ENCODE measurements at regions not wholly inside any gene's neighbourhood (a gene's known extent, or its start where the extent isn't known, plus 50 kb on each side); places are given as distances from the start of the nearest gene placed in this dataset.

DNA sequence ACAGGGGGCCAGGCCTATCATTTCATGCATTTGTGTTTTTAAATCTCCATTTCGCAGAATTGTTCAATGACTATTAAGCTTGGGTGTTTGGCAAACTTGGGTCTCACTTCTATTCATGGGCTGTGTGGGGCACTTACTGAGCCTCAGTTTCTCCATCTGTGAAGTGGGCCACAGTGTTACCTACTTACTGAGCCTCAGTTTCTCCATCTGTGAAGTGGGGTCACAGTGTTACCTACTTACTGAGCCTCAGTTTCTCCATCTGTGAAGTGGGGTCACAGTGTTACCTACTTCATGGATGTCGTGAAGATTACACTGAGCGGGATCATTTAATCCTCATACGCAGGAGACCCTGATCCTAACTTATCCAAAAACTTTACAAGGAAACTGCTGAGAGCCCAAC is 115.1 kb upstream of the STX18 start:
- Histone ChIP-seq H3K36me3 (no peaks in the 10 kb centered on the region), H3K9me3 (no peaks in the 10 kb centered on the region), H3K27ac (no peak overlapping the region), H3K27me3 (no peaks in the 10 kb centered on the region), H3K4me1 (no peaks in the 10 kb centered on the region), H3K4me3 (no peak overlapping the region)
- TF ChIP-seq, protein P1, sequence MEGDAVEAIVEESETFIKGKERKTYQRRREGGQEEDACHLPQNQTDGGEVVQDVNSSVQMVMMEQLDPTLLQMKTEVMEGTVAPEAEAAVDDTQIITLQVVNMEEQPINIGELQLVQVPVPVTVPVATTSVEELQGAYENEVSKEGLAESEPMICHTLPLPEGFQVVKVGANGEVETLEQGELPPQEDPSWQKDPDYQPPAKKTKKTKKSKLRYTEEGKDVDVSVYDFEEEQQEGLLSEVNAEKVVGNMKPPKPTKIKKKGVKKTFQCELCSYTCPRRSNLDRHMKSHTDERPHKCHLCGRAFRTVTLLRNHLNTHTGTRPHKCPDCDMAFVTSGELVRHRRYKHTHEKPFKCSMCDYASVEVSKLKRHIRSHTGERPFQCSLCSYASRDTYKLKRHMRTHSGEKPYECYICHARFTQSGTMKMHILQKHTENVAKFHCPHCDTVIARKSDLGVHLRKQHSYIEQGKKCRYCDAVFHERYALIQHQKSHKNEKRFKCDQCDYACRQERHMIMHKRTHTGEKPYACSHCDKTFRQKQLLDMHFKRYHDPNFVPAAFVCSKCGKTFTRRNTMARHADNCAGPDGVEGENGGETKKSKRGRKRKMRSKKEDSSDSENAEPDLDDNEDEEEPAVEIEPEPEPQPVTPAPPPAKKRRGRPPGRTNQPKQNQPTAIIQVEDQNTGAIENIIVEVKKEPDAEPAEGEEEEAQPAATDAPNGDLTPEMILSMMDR (IDR thresholded peaks at IDR 0.05) = no peak
- intact Hi-C loops (cut with DNase I) = no loop called here
- DNase-seq (ENCODE audit: low spot score in 2 of 2) = no peak

DNA sequence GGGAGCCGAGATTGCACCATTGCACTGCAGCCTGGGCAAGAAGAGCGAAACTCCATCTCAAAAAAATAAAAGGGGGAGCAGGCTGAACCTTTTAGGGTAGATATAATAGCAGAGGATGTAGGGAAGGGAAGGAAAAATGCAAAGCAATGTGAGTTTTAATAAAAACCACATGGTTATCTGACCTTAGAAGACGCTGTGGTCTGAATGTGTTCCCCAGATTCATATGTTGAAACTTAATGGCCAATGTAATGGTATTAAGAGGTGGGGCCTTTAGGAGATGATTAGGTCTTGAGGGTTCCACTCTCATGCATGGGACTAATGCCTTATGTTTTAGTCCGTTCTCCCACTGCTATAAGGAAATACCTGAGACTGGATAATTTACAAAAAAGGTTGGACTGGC is 114.1 kb upstream of the STX18 start:
- no peak overlapping the region for H3K27ac ChIP-seq
- H3K9me3 ChIP-seq = no peaks in the 10 kb centered on the region
- H3K27me3 ChIP-seq = no peaks in the 10 kb centered on the region
- intact Hi-C loops (cut with DNase I) = no loop called here
- no peaks in the 10 kb centered on the region for H3K4me1 ChIP-seq
- H3K4me3 ChIP-seq = no peak overlapping the region
- DNase-seq (ENCODE audit: low spot score in 2 of 2) = no peak
- TF ChIP-seq, protein P1 (IDR thresholded peaks at IDR 0.05) = no peak
- H3K36me3 ChIP-seq = no peaks in the 10 kb centered on the region

DNA sequence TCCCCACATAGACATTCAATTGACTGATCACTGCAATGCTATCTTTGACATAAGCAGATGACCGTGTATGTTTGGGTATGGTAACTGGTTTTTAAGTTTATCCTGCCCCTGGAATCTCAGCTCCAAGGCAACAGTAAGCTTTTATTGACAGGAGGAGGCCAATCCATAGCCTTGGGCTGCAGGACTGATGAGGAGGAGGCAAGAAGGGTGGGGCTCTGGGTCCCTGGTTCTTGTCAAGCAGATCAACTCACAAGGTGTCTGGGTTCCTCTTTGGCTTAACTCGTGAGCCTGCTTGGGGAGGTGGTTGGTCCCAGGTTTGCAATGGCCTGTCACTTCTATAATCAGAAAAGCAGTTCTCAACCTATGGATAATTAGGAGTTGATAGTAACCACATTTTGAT is 113.2 kb upstream of the STX18 start:
- no peak overlapping the region for H3K4me3 ChIP-seq
- intact Hi-C loops (cut with DNase I) = no loop called here
- H3K27me3 ChIP-seq = no peaks in the 10 kb centered on the region
- H3K36me3 ChIP-seq = no peaks in the 10 kb centered on the region
- TF ChIP-seq, protein P1 (IDR thresholded peaks at IDR 0.05) = no peak
- no peaks in the 10 kb centered on the region for H3K9me3 ChIP-seq
- no peak for DNase-seq (ENCODE audit: low spot score in 2 of 2)
- H3K4me1 ChIP-seq = no peaks in the 10 kb centered on the region
- H3K27ac ChIP-seq = no peak overlapping the region

DNA sequence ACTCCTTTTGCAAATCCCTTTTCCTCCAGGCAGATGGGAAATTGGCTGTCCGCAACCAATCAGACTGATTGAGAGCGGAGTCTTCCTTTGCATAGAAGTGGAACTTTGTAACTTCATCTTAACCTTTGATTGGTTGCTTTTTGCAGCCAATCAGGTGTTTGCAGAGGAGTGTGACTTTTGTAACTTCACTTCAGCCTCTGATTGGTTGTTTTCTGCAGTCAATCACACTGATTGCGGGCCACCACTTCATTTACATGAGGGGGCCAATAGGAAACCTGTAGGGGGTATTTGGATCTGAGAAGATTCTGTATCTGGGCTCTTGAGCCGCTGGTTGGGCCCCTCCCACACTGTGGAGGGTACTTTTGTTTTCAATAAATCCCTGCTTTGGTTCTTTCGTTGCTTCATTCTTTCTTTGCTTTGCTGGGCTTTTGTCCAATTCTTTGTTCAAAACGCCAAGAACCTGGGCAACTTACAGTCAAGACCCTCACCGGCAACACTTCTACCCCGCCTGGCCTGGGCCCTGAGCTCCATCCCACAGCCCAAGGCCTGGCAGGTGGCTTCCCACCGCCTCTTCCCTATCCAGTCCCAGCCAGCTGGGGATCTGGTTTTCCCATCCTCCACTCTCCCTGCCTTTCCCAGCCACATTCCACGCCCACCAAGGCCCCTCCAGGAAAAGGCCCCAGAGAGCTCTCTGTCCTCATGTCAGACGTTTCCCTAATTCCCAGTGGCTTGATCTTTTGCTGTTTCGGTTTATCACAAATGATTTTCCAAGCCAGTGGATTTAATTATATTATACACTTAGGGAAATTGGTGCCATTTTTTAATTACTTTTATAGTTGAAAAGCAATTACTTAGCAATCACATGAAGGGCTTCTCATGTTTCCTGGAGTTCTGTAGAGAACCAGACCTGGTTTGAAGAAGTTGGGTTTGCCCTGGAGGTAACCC is 110.2 kb upstream of the STX18 start:
- Histone ChIP-seq H3K9me3 (no peaks in the 10 kb centered on the region), H3K36me3 (no peaks in the 10 kb centered on the region), H3K4me1 (no peaks in the 10 kb centered on the region), H3K27me3 (no peaks in the 10 kb centered on the region), H3K27ac (no peak overlapping the region), H3K4me3 (no peak overlapping the region)
- TF ChIP-seq, protein P1 (IDR thresholded peaks at IDR 0.05) = no peak
- intact Hi-C loops (cut with DNase I) = no loop called here
- no peak for DNase-seq (ENCODE audit: low spot score in 2 of 2)

GRCh38 chr4:4647041-4647440 is 105.2 kb upstream of the STX18 start:
- TF ChIP-seq, protein P1 (IDR thresholded peaks at IDR 0.05) = no peak
- Histone ChIP-seq H3K9me3 (no peaks in the 10 kb centered on the region), H3K27me3 (no peaks in the 10 kb centered on the region), H3K4me3 (no peak overlapping the region), H3K27ac (no peak overlapping the region), H3K36me3 (no peaks in the 10 kb centered on the region), H3K4me1 (no peaks in the 10 kb centered on the region)
- no peak for DNase-seq (ENCODE audit: low spot score in 2 of 2)
- intact Hi-C loops (cut with DNase I) = no loop called here
